ENCODE measurements at regions not wholly inside any gene's neighbourhood (a gene's known extent, or its start where the extent isn't known, plus 50 kb on each side); places are given as distances from the start of the nearest gene placed in this dataset.

- H3K27ac ChIP-seq (ENCODE audit: low read depth, low read length): no peak overlapping the region
- no peak overlapping the region for H2BK5ac ChIP-seq (ENCODE audit: low read depth, low read length)
- no peaks in the 10 kb centered on the region for H3K36me3 ChIP-seq (ENCODE audit: control insufficient read depth in 2 of 4, insufficient read depth in 4 of 4, low read length in 3 of 4)
- TF ChIP-seq POU5F1 (IDR thresholded peaks at IDR 0.05; ENCODE audit: low read depth, low read length) (no peak), HDAC2 (IDR thresholded peaks at IDR 0.05; ENCODE audit: borderline replicate concordance in 1 of 2, low read depth in 2 of 2, low read length in 2 of 2) (no peak), SAP30 (IDR thresholded peaks at IDR 0.05; ENCODE audit: insufficient read depth, insufficient replicate concordance, low read length) (no peak), ATF2 (IDR thresholded peaks at IDR 0.05; ENCODE audit: low read length) (no peak), SIN3A (conservative IDR thresholded peaks at IDR 0.05 in 1 of 2, IDR thresholded peaks at IDR 0.05 in 1 of 2; ENCODE audit: low read depth in 1 of 2, low read length in 2 of 2) (no peak), ZNF274 (IDR thresholded peaks at IDR 0.05; ENCODE audit: borderline replicate concordance, extremely low read depth, low read length) (no peak), RFX5 (IDR thresholded peaks at IDR 0.05; ENCODE audit: borderline replicate concordance, low read depth, low read length) (no peak), EZH2 (IDR thresholded peaks at IDR 0.05; ENCODE audit: low read depth, low read length, severe bottlenecking) (no peak), KDM4A (IDR thresholded peaks at IDR 0.05; ENCODE audit: low read depth, low read length, severe bottlenecking) (no peak), SP2 (IDR thresholded peaks at IDR 0.05; ENCODE audit: low read length) (no peak)
- H4K91ac ChIP-seq (replicated peaks; ENCODE audit: insufficient read length, low read length): no peak overlapping the region
- H3K9me3 ChIP-seq (ENCODE audit: insufficient read depth in 2 of 2, low read depth in 1 of 2, low read length in 1 of 2): no peaks in the 10 kb centered on the region
- ChIA-PET CTCF (ENCODE audit: partially characterized antibody) (interaction anchor here (0.6 kb wide), 1 partner anchor 27 kb away, joined by 4 read pairs; no protein-coding TSS in a partner anchor), POLR2A (ENCODE audit: partially characterized antibody) (no interaction called here)
- no peak overlapping the region for H2AK5ac ChIP-seq (ENCODE audit: low read depth, low read length)
- H2BK120ac ChIP-seq (replicated peaks; ENCODE audit: low read depth, low read length): no peak overlapping the region
- FAIRE-seq (no peak), DNase-seq (ENCODE audit: low read depth in 1 of 2, low spot score in 2 of 2) (no peak)
- H3K27me3 ChIP-seq (replicated peaks in 1 of 4; ENCODE audit: control insufficient read depth in 3 of 4, extremely low read depth in 1 of 4, insufficient read depth in 3 of 4, low read length in 3 of 4): no peaks in the 10 kb centered on the region
- no peak overlapping the region for H2BK15ac ChIP-seq (ENCODE audit: low read length)
- no peak overlapping the region for H3K4ac ChIP-seq (replicated peaks; ENCODE audit: insufficient read length, low read depth, low read length)
- no peak overlapping the region for H3K9ac ChIP-seq (replicated peaks in 1 of 4; ENCODE audit: extremely low read depth in 1 of 4, low read depth in 3 of 4, low read length in 3 of 4)
- no peak overlapping the region for H3K18ac ChIP-seq (ENCODE audit: extremely low read depth, low read length)
- no peaks in the 10 kb centered on the region for H3K23me2 ChIP-seq (ENCODE audit: low read depth, low read length)
- no peaks in the 10 kb centered on the region for H3K79me2 ChIP-seq (ENCODE audit: control insufficient read depth in 1 of 2, insufficient read depth in 2 of 2, low read length in 2 of 2)
- no peak overlapping the region for H3K23ac ChIP-seq (ENCODE audit: insufficient read length)
- H3K4me1 ChIP-seq (replicated peaks in 1 of 4; ENCODE audit: control insufficient read depth in 3 of 4, insufficient read depth in 4 of 4, low read length in 3 of 4): no peaks in the 10 kb centered on the region
- H3K4me3 ChIP-seq (ENCODE audit: extremely low read depth in 1 of 4, insufficient read depth in 2 of 4, low read depth in 3 of 4, low read length in 4 of 4): no peak overlapping the region
- H4K8ac ChIP-seq (ENCODE audit: extremely low read depth, insufficient read depth, low read length): no peak overlapping the region
- no peak overlapping the region for H2AFZ ChIP-seq (ENCODE audit: low read length)
- H3K14ac ChIP-seq (ENCODE audit: insufficient read length): no peak overlapping the region
- WGBS, 2 experiments (ENCODE audit: extremely low coverage in 1 of 2, insufficient coverage in 1 of 2, insufficient read length in 1 of 2, insufficient replicate concordance in 2 of 2, low coverage in 1 of 2, low lambda C conversion rate in 2 of 2, missing lambda C conversion rate in 1 of 2): 90% methylated on average over 4 of the region's 4 CpGs; no CpG with 5 or more reads in 1 of the 2 experiments
- no peak overlapping the region for H2BK20ac ChIP-seq (ENCODE audit: low read length)
- no peak overlapping the region for H3K56ac ChIP-seq (replicated peaks; ENCODE audit: insufficient read length, low read depth, low read length)
- no peak overlapping the region for H2BK12ac ChIP-seq (ENCODE audit: low read depth, low read length)
- H3K4me2 ChIP-seq (ENCODE audit: insufficient read depth in 1 of 2, low read depth in 2 of 2, low read length in 2 of 2): no peak overlapping the region
- no peaks in the 10 kb centered on the region for H3K79me1 ChIP-seq (ENCODE audit: low read depth, low read length)
- no peaks in the 10 kb centered on the region for H4K20me1 ChIP-seq (replicated peaks in 1 of 2; ENCODE audit: control insufficient read depth in 1 of 2, insufficient read depth in 2 of 2, low read length in 2 of 2)
- no peak overlapping the region for H4K5ac ChIP-seq (ENCODE audit: insufficient read length, low read depth, low read length)
Measured at GRCh38 chr18:56257205-56257604, 381.2 kb downstream of the TXNL1 start.

Measured in H1 (cell line).